CD4-positive, alpha-beta memory T cell (primary cell): ENCODE measurements at regions not wholly inside any gene's neighbourhood (a gene's known extent, or its start where the extent isn't known, plus 50 kb on each side); places are given as distances from the start of the nearest gene placed in this dataset.
A peak's percentile ranks its signal among the peaks of the same experiment; 100 is the strongest.

ENCODE experiments used
- CTCF ChIA-PET: fragments of 350-600 bp; sonication (Branson Sonifier 250); formaldehyde crosslinking; loops from one replicate; lab custom pipeline; 2021; ENCODE audit warnings: inconsistent platforms; ENCODE audit not compliant: partially characterized antibody; lab: Charles Lee
- POLR2A ChIA-PET: fragments of 350-600 bp; sonication (Branson Sonifier 250); formaldehyde crosslinking; loops from one replicate; lab custom pipeline; 2021; ENCODE audit not compliant: partially characterized antibody; lab: Charles Lee
- DNase-seq, 5 donors: peaks; one replicate each; pipeline versions ENCODE4 v3.0.0 to v3.0.0-alpha.2; 2020 to 2022; ENCODE audit warnings: mixed read lengths in 1 of 5
- H3K27ac ChIP-seq: one replicate; pipeline ENCODE4 v1.7.0; 2013; ENCODE audit warnings: low read depth, low read length
- H3K27me3 ChIP-seq: 2 replicates; pipeline ENCODE4 v1.7.0; 2013; ENCODE audit warnings: mild to moderate bottlenecking, low read length, moderate library complexity; ENCODE audit not compliant: insufficient read depth
- H3K36me3 ChIP-seq: 2 replicates; pipeline ENCODE4 v1.7.0; 2013; ENCODE audit warnings: mild to moderate bottlenecking, low read length, moderate library complexity; ENCODE audit not compliant: insufficient read depth
- H3K4me1 ChIP-seq: 2 replicates; pipeline ENCODE4 v1.7.0; 2013; ENCODE audit warnings: mild to moderate bottlenecking, low read length, moderate library complexity; ENCODE audit not compliant: insufficient read depth
- H3K4me3 ChIP-seq, 2 donors: one replicate each; pipeline ENCODE4 v1.7.0; 2013; ENCODE audit warnings: low read length in 2 of 2, mild to moderate bottlenecking in 1 of 2
- H3K9me3 ChIP-seq, 2 donors: one replicate each; pipeline ENCODE4 v1.7.0; 2013; ENCODE audit warnings: low read length in 2 of 2, control low read depth in 1 of 2; ENCODE audit not compliant: control insufficient read depth in 1 of 2
- H3K27ac Mint-ChIP-seq, 7 donors: one replicate each; pipeline ENCODE4 v1.8.0; 2020 to 2021; ENCODE audit warnings: mixed read lengths in 7 of 7, mild to moderate bottlenecking in 6 of 7, inconsistent platforms in 3 of 7, moderate library complexity in 3 of 7
- H3K27me3 Mint-ChIP-seq, 2 donors: one replicate each; pipeline ENCODE4 v1.8.0; 2020 to 2021; ENCODE audit warnings: mixed read lengths in 2 of 2
- H3K36me3 Mint-ChIP-seq, 2 donors: one replicate each; pipeline ENCODE4 v1.8.0; 2020 to 2021; ENCODE audit warnings: mixed read lengths in 2 of 2, inconsistent platforms in 1 of 2, mild to moderate bottlenecking in 1 of 2
- H3K4me1 Mint-ChIP-seq, 4 donors: one replicate each; pipeline ENCODE4 v1.8.0; 2020 to 2021; ENCODE audit warnings: mixed read lengths in 4 of 4, mild to moderate bottlenecking in 1 of 4
- H3K4me3 Mint-ChIP-seq, 8 donors: one replicate each; pipeline ENCODE4 v1.8.0; 2020 to 2021; ENCODE audit warnings: mixed read lengths in 8 of 8, mild to moderate bottlenecking in 7 of 8, moderate library complexity in 6 of 8, inconsistent platforms in 3 of 8
- H3K9me3 Mint-ChIP-seq, 8 donors: one replicate each; pipeline ENCODE4 v1.8.0; 2020 to 2021; ENCODE audit warnings: mixed read lengths in 8 of 8, mild to moderate bottlenecking in 5 of 8, inconsistent platforms in 3 of 8, moderate library complexity in 1 of 8
- intact Hi-C: fragments of 100-400 bp; cut with micrococcal nuclease; formaldehyde crosslinking; loops from one replicate; pipeline ENCODE4 v1.15.1; 2023

DNA sequence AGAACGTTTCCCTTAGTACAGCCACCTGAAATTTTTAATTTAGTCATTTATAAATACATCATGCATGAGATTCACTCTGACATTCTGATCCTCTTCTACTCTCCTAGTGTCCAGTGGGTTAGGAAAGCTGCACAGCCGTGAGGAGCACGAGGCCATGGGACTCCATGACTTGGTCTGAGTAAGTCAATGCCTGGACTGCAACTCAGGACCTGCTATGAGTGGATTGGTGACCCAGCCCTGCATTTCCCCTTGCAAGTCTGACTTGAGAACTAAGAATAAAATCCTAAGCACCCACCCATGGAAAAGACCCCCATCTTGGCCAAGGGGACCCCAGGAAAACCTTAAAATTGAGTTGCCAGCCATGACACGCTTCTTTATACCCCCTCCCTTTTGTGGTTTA, 237.6 kb upstream of the HDAC4 start:
- no peaks in the 10 kb centered on the region for H3K27me3 ChIP-seq
- H3K27ac ChIP-seq = no peak overlapping the region
- no peak overlapping the region for H3K4me3 ChIP-seq
- DNase-seq = no peak
- intact Hi-C loops = no loop called here
- Mint-ChIP-seq H3K27ac (no peak overlapping the region), H3K36me3 (peaks cover 0 to 2% of the 10 kb centered on the region in 2 donors), H3K9me3 (peaks cover 0 to 6% (median 2%) of the 10 kb centered on the region in 8 donors), H3K4me3 (no peak overlapping the region), H3K4me1 (peaks cover 0 to 1% (median 0%) of the 10 kb centered on the region in 4 donors), H3K27me3 (no peaks in the 10 kb centered on the region)
- no peaks in the 10 kb centered on the region for H3K4me1 ChIP-seq
- CTCF ChIA-PET = no interaction called here
- peaks cover 0 to 3% of the 10 kb centered on the region in 2 donors for H3K9me3 ChIP-seq
- H3K36me3 ChIP-seq = no peaks in the 10 kb centered on the region
- POLR2A ChIA-PET = no interaction called here

- H3K9me3 ChIP-seq = peaks cover 0 to 3% of the 10 kb centered on the region in 2 donors
- H3K4me1 ChIP-seq = no peaks in the 10 kb centered on the region
- CTCF ChIA-PET = no interaction called here
- Mint-ChIP-seq H3K4me3 (no peak overlapping the region), H3K27ac (no peak overlapping the region), H3K4me1 (peaks cover 0 to 1% (median 0%) of the 10 kb centered on the region in 4 donors), H3K27me3 (no peaks in the 10 kb centered on the region), H3K36me3 (peaks cover 0 to 3% of the 10 kb centered on the region in 2 donors), H3K9me3 (peaks cover 0 to 6% (median 2%) of the 10 kb centered on the region in 8 donors)
- no peak overlapping the region for H3K27ac ChIP-seq
- POLR2A ChIA-PET = interaction anchor here (1.5 kb wide), 1 partner anchor 10 kb away, joined by 4 read pairs; no protein-coding TSS in a partner anchor
- no peak overlapping the region for H3K4me3 ChIP-seq
- no peak for DNase-seq
- intact Hi-C loops = no loop called here
- no peaks in the 10 kb centered on the region for H3K27me3 ChIP-seq
- H3K36me3 ChIP-seq = no peaks in the 10 kb centered on the region
These were observed 236.0 kb upstream of the HDAC4 start for GRCh38 chr2:239636808-239637207.

DNA sequence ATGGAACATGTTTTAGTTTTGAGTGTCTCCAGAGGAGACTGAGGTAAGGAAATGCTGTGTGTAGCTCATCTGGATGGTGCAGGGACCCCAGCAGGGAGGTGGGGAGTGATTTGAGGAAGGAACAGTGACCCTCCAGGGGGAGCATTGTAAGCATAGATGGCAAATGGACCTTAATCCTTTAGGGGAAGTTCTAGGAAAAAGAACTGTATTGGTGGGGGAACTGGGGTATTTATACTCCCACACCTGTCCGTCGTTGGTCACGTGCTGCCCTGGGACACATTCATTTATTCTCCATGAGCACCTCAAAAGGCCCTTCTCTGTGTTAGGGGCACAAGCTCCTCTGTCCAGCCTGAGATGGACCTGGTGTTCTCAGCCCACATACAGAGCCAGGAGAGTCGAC, 233.9 kb upstream of the HDAC4 start:
- DNase-seq = no peak
- no peak overlapping the region for H3K4me3 ChIP-seq
- Mint-ChIP-seq H3K9me3 (peaks cover 0 to 6% (median 2%) of the 10 kb centered on the region in 8 donors), H3K27me3 (no peaks in the 10 kb centered on the region), H3K4me1 (peaks cover 0 to 11% (median 1%) of the 10 kb centered on the region in 4 donors), H3K4me3 (no peak overlapping the region), H3K36me3 (peaks cover 0 to 3% of the 10 kb centered on the region in 2 donors), H3K27ac (peak overlapping the region in 1 of 7 donors; percentile 46)
- intact Hi-C loops = no loop called here
- H3K36me3 ChIP-seq = no peaks in the 10 kb centered on the region
- H3K27me3 ChIP-seq = no peaks in the 10 kb centered on the region
- CTCF ChIA-PET = no interaction called here
- peaks cover 0 to 3% of the 10 kb centered on the region in 2 donors for H3K9me3 ChIP-seq
- no peak overlapping the region for H3K27ac ChIP-seq
- H3K4me1 ChIP-seq = peaks cover 3% of the 10 kb centered on the region
- POLR2A ChIA-PET = no interaction called here

DNA sequence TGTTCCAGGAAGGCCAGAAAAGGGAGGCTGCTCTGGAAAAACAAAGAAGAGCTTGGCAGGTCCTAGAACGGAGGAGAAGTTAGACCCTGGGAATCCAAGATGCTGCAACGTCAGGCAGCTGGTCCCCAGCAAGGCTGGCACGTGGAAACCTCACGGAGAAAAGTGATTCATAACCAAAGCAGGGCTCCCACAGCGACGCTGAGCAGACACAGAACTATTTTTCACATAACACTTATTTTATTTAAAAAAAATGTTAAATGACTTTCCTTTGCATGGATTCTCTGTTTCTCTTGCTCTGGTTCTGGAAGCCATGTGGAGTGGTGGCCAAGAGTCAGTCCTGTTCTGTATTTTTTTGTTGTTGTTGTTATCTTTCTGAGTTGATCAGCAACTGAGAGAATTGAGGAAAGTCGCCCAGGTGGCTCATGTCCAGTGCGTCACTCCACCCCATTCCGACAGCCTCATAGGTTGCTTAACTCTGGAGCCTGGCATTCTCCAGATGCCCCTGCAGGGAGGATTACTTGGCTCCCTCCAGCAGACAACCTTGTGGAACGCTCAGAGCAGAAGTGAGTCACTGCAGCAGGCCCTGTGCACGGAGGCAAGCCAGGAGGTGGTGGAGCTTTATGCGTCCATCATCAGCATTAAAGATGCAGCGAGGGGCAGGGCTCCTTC, 229.9 kb upstream of the HDAC4 start:
- Mint-ChIP-seq H3K27ac (peak overlapping the region in 2 of 7 donors; percentile 15 to 51), H3K36me3 (peaks cover 0 to 3% of the 10 kb centered on the region in 2 donors), H3K4me1 (peaks cover 14 to 41% (median 26%) of the 10 kb centered on the region in 4 donors), H3K27me3 (no peaks in the 10 kb centered on the region), H3K4me3 (peak overlapping the region in 1 of 8 donors; percentile 39), H3K9me3 (peaks cover 0 to 2% (median 0%) of the 10 kb centered on the region in 8 donors)
- CTCF ChIA-PET = no interaction called here
- Histone ChIP-seq H3K27me3 (no peaks in the 10 kb centered on the region), H3K4me3 (no peak overlapping the region), H3K27ac (no peak overlapping the region), H3K4me1 (peaks cover 27% of the 10 kb centered on the region), H3K36me3 (no peaks in the 10 kb centered on the region), H3K9me3 (no peaks in the 10 kb centered on the region)
- POLR2A ChIA-PET = no interaction called here
- intact Hi-C loops = no loop called here
- DNase-seq = no peak

- no peaks in the 10 kb centered on the region for H3K27me3 Mint-ChIP-seq
- no peak overlapping the region for H3K4me3 Mint-ChIP-seq
- H3K27ac ChIP-seq = no peak overlapping the region
- peak overlapping the region in 5 of 7 donors; percentile 15 to 68 (median 18) for H3K27ac Mint-ChIP-seq
- peaks cover 0 to 3% of the 10 kb centered on the region in 2 donors for H3K36me3 Mint-ChIP-seq
- ChIA-PET POLR2A (no interaction called here), CTCF (no interaction called here)
- peaks cover 21 to 47% (median 32%) of the 10 kb centered on the region in 4 donors for H3K4me1 Mint-ChIP-seq
- no peaks in the 10 kb centered on the region for H3K27me3 ChIP-seq
- H3K4me3 ChIP-seq = no peak overlapping the region
- no peaks in the 10 kb centered on the region for H3K36me3 ChIP-seq
- H3K9me3 Mint-ChIP-seq = peaks cover 0 to 2% (median 0%) of the 10 kb centered on the region in 8 donors
- H3K4me1 ChIP-seq = peaks cover 34% of the 10 kb centered on the region
- DNase-seq = no peak
- intact Hi-C loops = loop anchor here (10.0 kb wide), 1 partner anchor 365 kb away; no protein-coding TSS in a partner anchor
- no peaks in the 10 kb centered on the region for H3K9me3 ChIP-seq
These were observed 229.3 kb upstream of the HDAC4 start for GRCh38 chr2:239629926-239630617.

- Mint-ChIP-seq H3K27me3 (no peaks in the 10 kb centered on the region), H3K36me3 (no peaks in the 10 kb centered on the region), H3K9me3 (peaks cover 0 to 1% (median 0%) of the 10 kb centered on the region in 8 donors), H3K27ac (peak overlapping the region; percentile 72 to 93 (median 88)), H3K4me1 (peaks cover 46 to 77% (median 58%) of the 10 kb centered on the region in 4 donors), H3K4me3 (peak overlapping the region in 2 of 8 donors; percentile 52 to 65)
- intact Hi-C loops = loop anchor here (10.0 kb wide), 1 partner anchor 362 kb away; no protein-coding TSS in a partner anchor
- H3K27me3 ChIP-seq = no peaks in the 10 kb centered on the region
- H3K4me3 ChIP-seq = no peak overlapping the region
- peaks cover 64% of the 10 kb centered on the region for H3K4me1 ChIP-seq
- ChIA-PET POLR2A (interaction anchor here (1.3 to 2.8 kb wide), 4 partner anchors 10 to 25 kb away, joined by 3 to 10 read pairs (median 5); no protein-coding TSS in a partner anchor), CTCF (no interaction called here)
- H3K27ac ChIP-seq = no peak overlapping the region
- no peaks in the 10 kb centered on the region for H3K9me3 ChIP-seq
- DNase-seq = no peak
- no peaks in the 10 kb centered on the region for H3K36me3 ChIP-seq
These were observed 226.3 kb upstream of the HDAC4 start for GRCh38 chr2:239626961-239627592.
